HEK293T (cell line): ENCODE measurements at regions not wholly inside any gene's neighbourhood (a gene's known extent, or its start where the extent isn't known, plus 50 kb on each side); places are given as distances from the start of the nearest gene placed in this dataset.

Experiments
- CTCF ChIA-PET: fragments of 350-600 bp; formaldehyde crosslinking; extraction: SDS; loops from one replicate; lab custom pipeline; 2021; ENCODE audit warnings: antibody characterized with exemption, inconsistent platforms; lab: Yijun Ruan, JAX
- POLR2A ChIA-PET: fragments of 350-600 bp; formaldehyde crosslinking; extraction: SDS; loops from one replicate; lab custom pipeline; 2020; ENCODE audit warnings: antibody characterized with exemption, inconsistent platforms; lab: Yijun Ruan, JAX
- DNase-seq: peaks from one replicate; pipeline ENCODE4 v3.0.0; 2012; ENCODE audit warnings: mixed read lengths; ENCODE audit errors: extremely low spot score
- ARNT ChIP-seq: fragments of 450-650 bp; IDR thresholded peaks from 2 replicates; pipeline ENCODE4 v1.6.1; 2017; ENCODE audit warnings: mild to moderate bottlenecking
- BHLHE40 ChIP-seq: fragments of 450-650 bp; IDR thresholded peaks from 2 replicates; pipeline ENCODE4 v1.6.1; 2016; ENCODE audit warnings: mild to moderate bottlenecking, moderate library complexity, borderline replicate concordance
- CTBP1 ChIP-seq: fragments of 450-650 bp; IDR thresholded peaks from 2 replicates; pipeline ENCODE4 v1.6.1; 2016; ENCODE audit warnings: borderline replicate concordance
- ELF4 ChIP-seq: fragments of 450-650 bp; IDR thresholded peaks from 2 replicates; pipeline ENCODE4 v1.6.1; 2017; ENCODE audit warnings: antibody characterized with exemption
- FOXA1 ChIP-seq: fragments of 450-650 bp; IDR thresholded peaks from 2 replicates; pipeline ENCODE4 v1.6.1; 2016; ENCODE audit warnings: mild to moderate bottlenecking
- FOXK2 ChIP-seq: fragments of 450-650 bp; IDR thresholded peaks from 2 replicates; pipeline ENCODE4 v1.6.1; 2016; ENCODE audit warnings: mild to moderate bottlenecking
- FOXM1 ChIP-seq: fragments of 450-650 bp; IDR thresholded peaks from 2 replicates; pipeline ENCODE4 v1.6.1; 2017; ENCODE audit warnings: mild to moderate bottlenecking, borderline replicate concordance
- HDGF ChIP-seq: fragments of 450-650 bp; IDR thresholded peaks from 2 replicates; pipeline ENCODE4 v1.6.1; 2017; ENCODE audit warnings: antibody characterized with exemption, borderline replicate concordance
- L3MBTL2 ChIP-seq: fragments of 450-650 bp; conservative IDR thresholded peaks from 2 replicates; pipeline ENCODE4 v1.6.1; 2016; ENCODE audit warnings: mild to moderate bottlenecking
- LEF1 ChIP-seq: fragments of 450-650 bp; IDR thresholded peaks from 2 replicates; pipeline ENCODE4 v1.6.1; 2017; ENCODE audit warnings: mild to moderate bottlenecking, borderline replicate concordance
- NFRKB ChIP-seq: fragments of 450-650 bp; IDR thresholded peaks from 2 replicates; pipeline ENCODE4 v1.6.1; 2016; ENCODE audit warnings: mild to moderate bottlenecking, moderate library complexity
- SP1 ChIP-seq: fragments of 450-650 bp; IDR thresholded peaks from 2 replicates; pipeline ENCODE4 v1.6.1; 2017
- SUZ12 ChIP-seq: fragments of 450-650 bp; IDR thresholded peaks from 2 replicates; pipeline ENCODE4 v1.6.1; 2016; ENCODE audit warnings: mild to moderate bottlenecking
- TARDBP ChIP-seq: fragments of 450-650 bp; IDR thresholded peaks from 2 replicates; pipeline ENCODE4 v1.6.1; 2016
- ZNF384 ChIP-seq: fragments of 450-650 bp; IDR thresholded peaks from 2 replicates; pipeline ENCODE4 v1.6.1; 2016
- TF ChIP-seq, protein P1 (sequence below): fragments of 450-650 bp; IDR thresholded peaks from 2 replicates; pipeline ENCODE4 v1.6.1; 2016

DNA sequence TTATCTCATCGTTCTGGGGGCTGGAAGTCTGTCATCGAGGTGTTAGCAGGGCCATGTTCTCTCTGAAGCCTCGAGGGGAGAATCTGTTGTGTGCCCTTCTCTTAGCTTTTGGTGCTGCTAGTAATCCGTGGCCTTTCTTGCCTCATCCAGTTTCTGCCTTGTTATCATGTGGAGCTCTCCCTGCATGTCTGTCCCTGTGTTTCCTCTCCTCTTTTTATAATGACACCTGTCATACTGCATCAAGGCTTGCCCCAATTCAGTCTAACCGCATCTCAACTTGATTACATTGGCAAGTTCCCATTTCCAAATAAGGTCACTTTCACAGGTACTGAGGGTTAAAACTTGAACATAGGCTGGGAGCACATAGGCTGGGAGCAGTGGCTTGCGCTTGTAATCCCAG, 82.6 kb upstream of the CNIH3 start:
- no peak for DNase-seq
- POLR2A ChIA-PET = no interaction called here
- TF ChIP-seq FOXM1 = no peak
- no peak for TF ChIP-seq TARDBP
- no peak for TF ChIP-seq CTBP1
- TF ChIP-seq FOXK2 = no peak
- TF ChIP-seq HDGF = no peak
- TF ChIP-seq ARNT = no peak
- no peak for TF ChIP-seq BHLHE40
- no peak for TF ChIP-seq SUZ12
- no peak for TF ChIP-seq NFRKB
- TF ChIP-seq, protein P1, sequence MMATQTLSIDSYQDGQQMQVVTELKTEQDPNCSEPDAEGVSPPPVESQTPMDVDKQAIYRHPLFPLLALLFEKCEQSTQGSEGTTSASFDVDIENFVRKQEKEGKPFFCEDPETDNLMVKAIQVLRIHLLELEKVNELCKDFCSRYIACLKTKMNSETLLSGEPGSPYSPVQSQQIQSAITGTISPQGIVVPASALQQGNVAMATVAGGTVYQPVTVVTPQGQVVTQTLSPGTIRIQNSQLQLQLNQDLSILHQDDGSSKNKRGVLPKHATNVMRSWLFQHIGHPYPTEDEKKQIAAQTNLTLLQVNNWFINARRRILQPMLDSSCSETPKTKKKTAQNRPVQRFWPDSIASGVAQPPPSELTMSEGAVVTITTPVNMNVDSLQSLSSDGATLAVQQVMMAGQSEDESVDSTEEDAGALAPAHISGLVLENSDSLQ = no peak
- TF ChIP-seq FOXA1 = no peak
- no peak for TF ChIP-seq L3MBTL2
- no peak for TF ChIP-seq SP1
- no peak for TF ChIP-seq LEF1
- CTCF ChIA-PET = no interaction called here

GRCh38 chr1:224534731-224535130, 81.4 kb upstream of the CNIH3 start:
- no peak for DNase-seq
- ChIA-PET POLR2A (no interaction called here), CTCF (interaction anchor here (0.7 kb wide), 1 partner anchor 78 kb away, joined by 4 read pairs; no protein-coding TSS in a partner anchor)
- TF ChIP-seq FOXM1 (no peak), ZNF384 (no peak), CTBP1 (no peak), NFRKB (no peak), FOXK2 (no peak), TARDBP (no peak), L3MBTL2 (no peak), SUZ12 (no peak)
- TF ChIP-seq, protein P1 = no peak

DNA sequence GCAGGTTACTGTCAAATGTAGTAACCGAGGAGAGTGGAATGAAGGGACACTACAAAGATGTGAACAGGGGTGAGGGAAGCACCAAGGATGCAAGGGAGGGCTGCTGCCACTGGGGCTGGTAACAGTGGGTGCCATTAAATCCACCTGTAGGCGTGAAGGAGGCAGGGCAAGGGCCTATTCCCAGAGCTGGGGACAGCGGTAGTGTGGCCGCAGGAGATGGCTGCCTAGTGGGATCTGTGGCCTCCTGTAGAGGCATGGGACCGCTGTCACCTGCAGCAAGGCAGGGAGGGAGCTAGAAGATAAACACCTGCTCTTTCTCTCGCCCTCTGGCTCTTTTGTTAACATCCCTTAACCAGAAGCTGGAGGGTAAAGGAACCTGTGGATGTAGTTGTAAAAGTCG, 80.5 kb upstream of the CNIH3 start:
- ChIA-PET POLR2A (no interaction called here), CTCF (no interaction called here)
- DNase-seq = no peak
- no peak for TF ChIP-seq ARNT
- no peak for TF ChIP-seq FOXA1
- no peak for TF ChIP-seq FOXK2
- TF ChIP-seq, protein P1 = no peak
- TF ChIP-seq LEF1 = no peak
- no peak for TF ChIP-seq HDGF
- TF ChIP-seq SP1 = no peak
- no peak for TF ChIP-seq FOXM1
- TF ChIP-seq L3MBTL2 = no peak
- no peak for TF ChIP-seq ELF4
- TF ChIP-seq BHLHE40 = no peak
- TF ChIP-seq CTBP1 = no peak
- no peak for TF ChIP-seq NFRKB
- TF ChIP-seq SUZ12 = no peak

DNA sequence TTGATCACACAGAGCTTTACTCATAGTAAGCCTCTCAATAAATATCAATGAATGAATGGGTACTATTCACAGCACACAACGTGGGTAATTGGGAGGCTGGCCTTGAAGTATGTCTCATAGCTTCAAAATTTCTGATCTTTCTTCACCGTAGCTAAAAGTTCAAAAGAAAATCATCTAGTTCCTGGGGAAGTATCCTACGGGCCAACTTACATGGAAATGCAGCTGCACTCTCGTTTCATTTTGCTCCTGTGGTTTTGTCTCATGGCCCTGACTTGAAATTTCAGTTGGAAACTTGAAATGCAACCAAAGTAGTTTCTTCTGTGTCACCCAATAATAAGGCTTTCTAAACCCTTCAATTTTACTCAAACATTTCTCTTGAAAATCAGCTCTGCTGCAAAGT, 76.1 kb upstream of the CNIH3 start:
- CTCF ChIA-PET = no interaction called here
- no peak for TF ChIP-seq FOXK2
- no peak for TF ChIP-seq TARDBP
- TF ChIP-seq ELF4 = no peak
- TF ChIP-seq NFRKB = no peak
- no peak for TF ChIP-seq FOXA1
- TF ChIP-seq BHLHE40 = no peak
- no peak for TF ChIP-seq CTBP1
- TF ChIP-seq HDGF = no peak
- no peak for TF ChIP-seq ZNF384
- no peak for TF ChIP-seq FOXM1
- TF ChIP-seq LEF1 = no peak
- no peak for TF ChIP-seq ARNT
- TF ChIP-seq, protein P1 = no peak
- no peak for TF ChIP-seq L3MBTL2
- no peak for TF ChIP-seq SP1
- TF ChIP-seq SUZ12 = no peak
- POLR2A ChIA-PET = no interaction called here
- DNase-seq = no peak

DNA sequence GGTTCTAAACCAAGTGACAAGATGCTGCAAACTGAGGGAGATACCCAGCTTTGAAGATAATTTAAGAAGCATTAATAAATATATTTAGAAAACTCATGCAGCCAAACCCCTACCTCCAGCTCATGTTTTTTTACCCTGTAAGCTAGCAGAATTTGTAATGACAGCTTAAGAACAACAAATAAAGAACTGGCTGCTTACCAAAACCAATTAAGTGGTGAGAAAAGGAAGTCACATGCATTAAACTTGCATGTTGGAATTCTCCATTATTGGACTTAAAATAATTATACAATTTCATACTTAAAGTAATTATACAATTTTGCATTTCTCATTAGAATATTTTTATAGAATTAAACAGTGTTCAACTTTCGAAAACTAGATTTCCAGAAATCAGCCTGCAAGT, 75.6 kb upstream of the CNIH3 start:
- CTCF ChIA-PET = no interaction called here
- no peak for DNase-seq
- TF ChIP-seq ZNF384 = no peak
- TF ChIP-seq LEF1 = no peak
- TF ChIP-seq FOXK2 = no peak
- TF ChIP-seq HDGF = no peak
- POLR2A ChIA-PET = no interaction called here

GRCh38 chr1:224541072-224541790, 74.9 kb upstream of the CNIH3 start:
- ChIA-PET CTCF (interaction anchor here (0.6 to 1.8 kb wide), 2 partner anchors 29 to 310 kb away, joined by 3 to 4 read pairs; no protein-coding TSS in a partner anchor), POLR2A (no interaction called here)
- DNase-seq = no peak
- TF ChIP-seq FOXM1 (no peak), NFRKB (no peak), L3MBTL2 (no peak), BHLHE40 (no peak), FOXK2 (no peak), TARDBP (no peak), SP1 (no peak), ZNF384 (no peak), SUZ12 (no peak), FOXA1 (no peak)
